NCI-H2196 (cell line): ENCODE measurements at regions not wholly inside any gene's neighbourhood (a gene's known extent, or its start where the extent isn't known, plus 50 kb on each side); places are given as distances from the start of the nearest gene placed in this dataset.

Source experiments
- DNase-seq: peaks from one replicate; lab custom pipeline; 2025; ENCODE audit not compliant: unreplicated experiment; lab: John Stamatoyannopoulos, UW

GRCh38 chr13:84405286-84405685 lies 523.0 kb upstream of the SLITRK1 start:
- no peak for DNase-seq

- no peak for DNase-seq
Measured at GRCh38 chr13:84400706-84401105, 518.4 kb upstream of the SLITRK1 start.

- DNase-seq = no peak
Measured at GRCh38 chr13:84399320-84400085, 517.2 kb upstream of the SLITRK1 start.

GRCh38 chr13:84393981-84394625 lies 511.8 kb upstream of the SLITRK1 start:
- no peak for DNase-seq

GRCh38 chr13:84380866-84381265 lies 498.6 kb upstream of the SLITRK1 start:
- no peak for DNase-seq

GRCh38 chr13:84377106-84377505 lies 494.8 kb upstream of the SLITRK1 start:
- no peak for DNase-seq

GRCh38 chr13:84366506-84366905 lies 484.2 kb upstream of the SLITRK1 start:
- no peak for DNase-seq

GRCh38 chr13:84362777-84363176 lies 480.5 kb upstream of the SLITRK1 start:
- no peak for DNase-seq

- DNase-seq = no peak
Measured at GRCh38 chr13:84360822-84361221, 478.5 kb upstream of the SLITRK1 start.

- DNase-seq = no peak
Measured at GRCh38 chr13:84358601-84359000, 476.3 kb upstream of the SLITRK1 start.

- no peak for DNase-seq
Measured at GRCh38 chr13:84352946-84353345, 470.7 kb upstream of the SLITRK1 start.

- no peak for DNase-seq
Measured at GRCh38 chr13:84339456-84339855, 457.2 kb upstream of the SLITRK1 start.

GRCh38 chr13:84332346-84332745 lies 450.1 kb upstream of the SLITRK1 start:
- no peak for DNase-seq

GRCh38 chr13:84315527-84315926 lies 433.3 kb upstream of the SLITRK1 start:
- DNase-seq = no peak

- DNase-seq = no peak
Measured at GRCh38 chr13:84303035-84303434, 420.8 kb upstream of the SLITRK1 start.

- DNase-seq = no peak
Measured at GRCh38 chr13:84297251-84297650, 415.0 kb upstream of the SLITRK1 start.

GRCh38 chr13:84296401-84296800 lies 414.1 kb upstream of the SLITRK1 start:
- DNase-seq = no peak

- DNase-seq = no peak
Measured at GRCh38 chr13:84294576-84294975, 412.3 kb upstream of the SLITRK1 start.

GRCh38 chr13:84290386-84290785 lies 408.1 kb upstream of the SLITRK1 start:
- DNase-seq = no peak

GRCh38 chr13:84279166-84279565 lies 396.9 kb upstream of the SLITRK1 start:
- no peak for DNase-seq

- no peak for DNase-seq
Measured at GRCh38 chr13:84272877-84273562, 390.7 kb upstream of the SLITRK1 start.

- DNase-seq = no peak
Measured at GRCh38 chr13:84265257-84265764, 383.0 kb upstream of the SLITRK1 start.
